HG02852 (cell line): ENCODE measurements at regions not wholly inside any gene's neighbourhood (a gene's known extent, or its start where the extent isn't known, plus 50 kb on each side); places are given as distances from the start of the nearest gene placed in this dataset.

Experiments
- ATAC-seq: cut with Tn5 transposase; IDR thresholded peaks from one replicate; pipeline ENCODE4 v1.9.1; 2021; ENCODE audit warnings: mild to moderate bottlenecking, moderate library complexity; ENCODE audit not compliant: unreplicated experiment

DNA sequence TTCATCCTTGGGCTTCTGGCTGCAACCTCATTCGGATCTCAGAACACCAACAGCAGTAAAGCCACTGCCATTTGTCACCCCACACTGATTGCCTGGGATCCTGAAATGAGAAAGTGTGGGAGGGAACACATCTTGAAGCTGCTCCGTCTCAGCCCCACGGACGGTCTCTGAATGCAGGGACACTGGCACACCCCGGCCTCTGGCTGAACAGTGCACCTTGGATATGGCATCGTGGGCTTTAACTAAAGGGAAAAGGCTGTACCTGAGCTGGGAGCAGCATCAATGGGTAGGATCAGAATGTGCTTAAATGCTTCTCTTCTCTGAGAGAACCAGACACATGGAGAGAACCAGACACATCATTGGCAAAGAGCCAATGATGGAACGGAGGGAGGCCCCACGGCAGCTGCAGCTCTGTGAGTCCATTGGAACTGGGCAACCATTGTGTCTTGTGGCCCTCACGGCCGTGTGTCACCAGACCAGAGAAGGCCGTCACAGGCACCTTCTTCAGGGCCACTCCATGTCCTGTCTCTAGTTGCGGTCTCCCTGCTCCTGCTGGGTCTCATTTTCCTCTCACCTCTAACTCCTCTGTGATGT, 193.4 kb upstream of the MYT1L start:
- no peak for ATAC-seq

DNA sequence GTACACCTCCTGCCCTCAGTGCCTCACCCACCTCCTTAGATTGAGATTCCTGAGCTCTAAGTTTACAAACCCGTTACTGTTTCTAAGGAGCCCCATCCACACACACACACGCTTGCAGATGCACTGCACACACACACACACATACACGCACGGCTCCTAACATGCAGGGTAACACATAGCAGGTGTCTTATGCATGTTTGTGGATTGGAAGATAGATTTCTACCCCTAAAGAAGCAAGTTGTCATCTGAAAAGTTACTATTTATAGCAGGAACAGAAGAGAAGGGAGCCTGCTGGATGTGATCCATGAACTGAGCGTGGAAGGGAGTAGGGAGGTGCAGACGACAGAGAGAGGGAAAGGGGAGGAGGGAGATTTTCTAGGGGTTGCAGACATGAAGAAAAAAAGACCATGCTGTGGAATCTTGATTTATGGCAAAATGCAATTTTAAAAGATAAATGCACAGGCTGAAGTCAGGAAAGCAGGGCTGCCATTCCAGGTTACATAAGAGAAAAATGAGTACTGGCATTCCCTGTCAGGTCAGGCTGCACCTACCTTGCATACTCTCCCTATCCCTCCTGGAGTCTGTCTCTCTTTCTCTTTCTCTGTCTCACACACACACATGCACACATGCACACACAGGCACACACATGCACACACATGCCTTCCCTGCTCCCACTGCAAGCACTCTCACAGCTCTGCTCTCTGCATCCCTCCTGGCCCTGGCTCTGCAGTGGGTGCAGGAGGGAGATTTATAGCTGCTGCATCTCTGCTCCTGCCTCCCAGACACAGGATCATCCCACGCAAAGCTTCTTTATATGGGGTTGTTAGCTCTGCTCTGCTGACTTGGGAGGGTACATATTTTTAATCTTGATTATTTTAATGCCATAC, 192.6 kb upstream of the MYT1L start:
- no peak for ATAC-seq

DNA sequence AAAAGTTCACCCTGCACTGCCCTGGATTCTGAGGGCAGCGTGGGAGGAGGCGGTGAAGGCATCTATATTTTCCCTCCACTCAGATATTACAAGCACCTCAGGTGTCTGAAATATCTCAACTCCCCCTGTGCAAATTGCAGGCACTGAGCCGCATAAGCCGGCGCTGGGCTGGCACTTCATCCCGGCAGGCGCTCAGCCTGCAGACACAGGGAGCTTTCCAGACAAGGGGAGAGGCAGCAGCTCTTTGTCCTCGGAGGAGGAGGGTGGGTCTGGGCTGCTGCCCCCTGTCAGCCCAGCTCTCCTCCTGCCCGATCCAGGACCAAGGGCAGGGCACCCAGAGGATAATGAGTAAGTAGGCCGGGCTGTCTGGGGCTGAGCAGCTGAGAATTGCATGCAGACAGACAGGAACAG, 189.3 kb upstream of the MYT1L start:
- no peak for ATAC-seq

DNA sequence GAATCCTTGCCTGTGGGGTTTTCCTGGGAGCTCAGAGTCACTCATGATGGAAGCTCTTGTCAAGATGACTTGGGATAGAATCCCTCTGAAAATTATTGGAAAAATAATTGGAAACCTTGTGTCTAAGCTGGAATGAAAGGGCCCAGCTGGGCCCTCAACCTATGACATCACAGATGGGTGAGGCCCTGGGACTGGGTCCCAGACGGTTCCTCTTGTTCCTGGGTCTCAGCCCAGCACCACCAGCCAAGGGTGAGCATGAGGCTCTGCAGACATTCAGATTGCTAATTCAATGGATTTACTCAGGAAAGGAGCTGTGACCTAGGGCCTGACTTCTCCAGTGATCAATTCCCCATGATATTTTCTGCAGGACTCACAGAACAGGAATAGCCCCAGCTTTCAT, 188.3 kb upstream of the MYT1L start:
- ATAC-seq = no peak

DNA sequence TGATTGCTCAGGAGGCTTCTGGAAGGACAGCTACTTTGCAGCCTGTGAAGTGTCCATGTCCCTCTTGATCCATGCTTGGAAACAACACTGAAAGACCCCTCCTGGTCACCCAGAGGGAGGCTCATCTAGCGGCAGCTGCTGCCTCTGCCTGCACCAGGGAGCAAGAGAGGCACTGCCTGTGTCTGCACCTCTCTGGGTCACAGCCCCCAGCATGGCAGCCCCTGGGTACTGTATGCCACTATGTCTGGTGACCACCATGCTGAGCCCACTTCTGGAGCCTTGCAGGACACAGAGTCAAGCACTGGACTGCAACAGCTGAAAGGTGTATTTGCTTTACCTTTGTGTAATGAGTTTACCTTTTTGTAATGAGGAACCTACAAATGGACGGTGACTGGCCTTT, 186.3 kb upstream of the MYT1L start:
- ATAC-seq = no peak

DNA sequence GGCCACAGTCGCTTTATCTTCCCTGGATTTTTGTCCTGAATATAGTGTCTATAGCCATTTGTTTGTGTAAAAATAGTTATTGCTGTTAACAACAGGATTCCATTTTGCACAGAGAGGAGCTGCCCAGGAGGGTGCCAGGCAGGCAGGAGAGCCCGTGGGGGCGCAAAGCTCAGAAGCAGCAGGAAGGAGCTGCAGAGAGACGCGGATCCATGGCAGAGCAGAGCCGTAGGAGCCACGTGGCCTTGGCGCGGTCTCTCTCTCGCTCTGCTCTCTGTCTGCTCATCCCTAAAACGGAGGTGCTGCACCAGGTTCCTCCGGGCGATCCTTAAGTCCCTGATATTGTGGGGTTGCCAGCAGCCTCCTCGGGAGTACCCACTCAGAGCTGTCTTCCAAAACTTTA, 185.3 kb upstream of the MYT1L start:
- ATAC-seq = no peak

DNA sequence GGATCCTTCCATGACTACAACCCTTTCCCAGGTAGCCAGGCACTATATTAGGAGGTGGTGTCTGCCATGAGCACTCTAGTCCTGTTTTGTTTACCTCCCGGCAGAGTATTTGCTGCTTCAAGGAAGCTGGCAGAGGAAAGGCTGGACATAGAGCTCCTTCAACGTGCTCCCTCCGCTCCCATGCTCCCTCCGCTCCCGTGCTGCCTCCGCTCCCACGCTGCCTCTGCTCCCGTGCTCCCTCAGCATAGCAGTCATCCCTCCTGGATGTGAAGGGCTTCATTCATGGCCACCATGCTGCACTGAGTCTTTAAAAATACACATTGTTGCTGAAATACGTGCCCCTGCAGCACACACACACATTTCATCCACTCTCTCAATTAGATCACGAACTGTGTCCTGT, 181.9 kb upstream of the MYT1L start:
- ATAC-seq = no peak

- ATAC-seq = no peak
These were observed 176.4 kb upstream of the MYT1L start for GRCh38 chr2:2507417-2507997.

DNA sequence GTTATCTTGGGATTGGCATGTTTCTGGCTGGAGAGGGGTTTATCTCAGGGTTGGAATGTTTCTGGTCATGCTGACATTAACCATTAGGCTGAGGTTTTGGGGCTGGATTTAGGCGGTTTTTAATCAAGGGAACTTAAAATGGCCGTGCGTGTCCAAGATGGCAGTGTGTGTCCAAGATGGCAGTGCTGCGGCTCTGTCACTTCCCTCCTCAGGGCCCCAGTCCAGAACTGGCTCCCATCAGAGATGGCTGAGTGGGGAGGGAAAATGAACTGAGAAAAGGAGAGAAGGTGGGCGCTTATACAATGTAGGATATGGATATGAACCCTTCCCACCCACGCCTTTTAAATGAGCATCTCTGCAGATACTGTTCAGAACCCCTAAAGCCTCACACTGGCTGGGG, 175.5 kb upstream of the MYT1L start:
- no peak for ATAC-seq

DNA sequence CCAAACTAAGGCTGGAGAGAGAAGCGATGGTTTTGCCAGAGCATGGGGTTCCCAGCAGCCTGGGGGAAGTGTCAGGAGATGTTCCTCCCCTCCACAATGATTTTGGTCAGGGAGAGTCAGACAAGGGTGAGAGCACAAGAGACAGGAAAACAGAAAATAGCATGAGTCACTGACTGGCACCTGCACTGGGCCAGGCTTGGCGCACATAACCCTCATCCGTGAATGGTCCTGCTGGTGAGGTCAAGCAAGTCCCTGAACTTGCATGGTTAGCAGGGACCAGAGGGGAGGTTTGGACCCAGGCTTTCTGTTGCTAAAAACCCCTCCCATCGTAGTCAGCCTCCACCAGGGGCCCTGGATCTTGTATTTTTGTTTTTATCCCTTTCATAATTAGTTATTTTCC, 174.5 kb upstream of the MYT1L start:
- ATAC-seq = no peak

DNA sequence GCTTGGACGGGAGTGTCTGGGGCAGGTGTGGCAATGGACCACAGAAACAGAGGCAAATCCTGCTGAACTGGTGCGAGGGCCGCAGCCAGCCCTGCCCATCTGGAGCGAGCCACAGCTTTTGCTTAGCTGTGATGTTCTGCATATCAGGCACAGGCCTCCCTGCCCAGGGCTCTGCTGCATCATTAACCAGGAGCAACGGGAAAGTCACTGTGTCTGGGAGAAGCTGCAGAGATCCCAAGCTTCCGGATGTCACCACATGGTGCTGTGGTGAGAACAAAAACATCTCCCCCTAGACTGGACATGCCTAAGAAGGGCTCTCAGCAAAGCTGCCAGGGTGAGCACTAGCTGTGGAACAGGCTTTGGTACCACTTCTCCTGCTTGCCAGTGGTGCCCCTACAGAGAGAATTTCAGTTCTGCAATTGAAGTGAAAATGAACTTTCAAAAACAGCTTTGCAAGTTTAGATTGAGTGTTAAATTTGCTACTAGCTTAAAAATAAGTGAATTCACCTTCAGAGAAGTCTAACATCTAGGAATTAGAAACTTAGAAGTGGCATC, 172.9 kb upstream of the MYT1L start:
- no peak for ATAC-seq

DNA sequence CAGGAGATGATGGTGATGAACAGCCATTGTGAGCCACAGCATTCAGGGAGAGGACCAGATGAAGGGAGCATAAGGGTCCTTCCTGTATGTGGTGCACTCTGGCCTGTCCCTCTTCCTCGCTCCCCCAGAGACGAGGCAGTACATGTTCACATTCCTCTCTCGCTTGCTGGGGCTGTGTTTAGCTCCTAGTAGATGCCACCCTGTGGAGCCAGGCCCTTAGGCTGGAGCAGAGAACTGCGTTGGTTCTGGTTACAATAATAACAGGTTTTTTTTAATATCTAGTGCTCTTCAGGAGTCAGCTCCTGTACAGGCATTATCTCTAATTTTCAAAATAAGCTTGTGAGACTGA, 171.1 kb upstream of the MYT1L start:
- ATAC-seq = no peak

DNA sequence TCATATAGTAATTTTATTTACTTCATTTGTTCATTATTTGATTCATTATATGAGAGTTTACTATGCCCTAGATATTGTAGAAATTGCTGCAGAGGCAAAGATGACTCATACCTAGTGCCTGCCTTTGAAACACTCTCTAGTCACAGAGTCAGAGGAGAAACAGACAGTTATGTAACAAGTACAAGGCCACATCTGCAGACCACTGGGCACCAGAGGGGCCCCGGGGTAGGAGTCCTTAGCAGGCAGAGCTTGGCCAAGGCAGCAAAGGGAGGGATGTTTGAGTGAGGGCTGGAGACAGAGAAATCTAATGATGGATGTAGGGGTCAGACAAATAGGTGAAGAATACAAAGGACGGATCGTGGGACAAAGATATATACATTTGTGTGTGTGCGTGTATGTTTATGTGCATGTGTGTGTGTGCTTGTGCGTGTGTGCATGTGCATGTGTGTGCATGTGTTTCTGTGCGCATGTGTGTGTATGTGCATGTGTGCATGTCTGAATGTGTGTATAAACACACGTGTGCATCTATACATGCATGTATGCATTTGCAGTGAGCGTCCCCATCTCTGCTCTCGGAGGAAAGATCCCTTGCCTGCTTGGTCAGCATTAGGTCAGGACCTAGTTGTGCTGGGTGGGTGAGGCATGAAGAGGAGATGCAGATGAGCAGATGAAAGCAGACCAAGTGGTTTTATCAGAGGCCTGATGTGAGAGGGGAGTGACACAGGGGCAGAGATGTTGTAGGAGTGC, 170.6 kb upstream of the MYT1L start:
- no peak for ATAC-seq

- ATAC-seq = no peak
These were observed 164.5 kb upstream of the MYT1L start for GRCh38 chr2:2495606-2496005.

DNA sequence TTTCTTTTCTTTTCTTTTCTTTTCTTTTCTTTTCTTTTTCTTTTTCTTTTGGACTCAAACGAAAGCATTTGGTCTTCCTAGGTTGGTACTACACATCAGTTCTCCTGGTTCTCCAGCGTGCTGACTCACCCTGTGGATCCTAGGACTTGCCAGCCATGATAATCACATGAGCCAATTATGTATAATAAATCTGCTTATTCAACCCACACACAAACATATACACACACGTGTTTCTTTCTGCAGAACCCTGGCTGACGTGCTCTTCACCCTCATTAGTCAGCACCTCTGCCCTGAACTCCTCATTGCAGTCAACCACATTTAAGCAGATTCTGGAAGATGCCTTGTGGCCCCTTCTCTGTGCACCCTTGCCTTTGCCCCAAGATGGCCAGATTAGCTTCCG, 162.4 kb upstream of the MYT1L start:
- no peak for ATAC-seq

DNA sequence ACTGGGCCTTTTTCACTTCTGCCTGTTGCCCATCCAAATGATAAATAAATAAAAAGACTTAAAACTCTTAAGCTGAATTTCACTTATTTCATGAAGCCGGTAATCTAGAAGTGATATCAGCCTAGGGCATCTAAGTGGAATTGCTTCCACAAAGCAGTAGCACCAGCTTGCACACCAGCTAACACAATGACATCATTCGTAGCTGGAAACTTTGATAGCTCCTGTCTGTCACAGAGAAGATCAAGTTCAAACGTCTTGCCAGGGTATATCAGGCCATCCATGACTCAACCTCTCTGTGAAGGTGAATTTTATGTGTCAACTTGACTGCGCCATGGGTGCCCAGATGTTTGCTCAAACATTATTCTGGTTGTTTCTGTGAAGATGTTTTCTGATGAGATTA, 161.7 kb upstream of the MYT1L start:
- ATAC-seq = no peak

DNA sequence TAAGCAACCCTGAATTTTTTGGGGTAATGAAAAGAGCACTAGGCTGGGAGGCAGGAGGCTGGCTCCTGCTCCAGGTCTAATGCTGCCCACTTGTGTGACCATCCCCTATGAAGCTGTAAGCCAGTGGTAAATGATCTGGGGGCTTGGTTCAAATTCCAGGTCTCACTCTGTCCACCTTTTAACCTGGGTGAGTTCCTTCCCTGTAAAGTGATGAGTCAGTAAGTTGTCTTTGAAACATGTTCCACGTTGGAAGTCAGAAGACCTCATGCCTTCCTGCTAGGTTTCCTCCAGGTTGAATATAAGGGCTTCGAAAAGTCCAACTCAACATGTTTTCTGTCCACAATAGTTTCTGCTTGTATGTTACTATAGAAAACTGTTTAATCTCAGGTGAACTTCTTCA, 160.9 kb upstream of the MYT1L start:
- no peak for ATAC-seq

GRCh38 chr2:2484301-2484700, 153.2 kb upstream of the MYT1L start:
- ATAC-seq = no peak

- no peak for ATAC-seq
These were observed 151.8 kb upstream of the MYT1L start for GRCh38 chr2:2482851-2483250.

DNA sequence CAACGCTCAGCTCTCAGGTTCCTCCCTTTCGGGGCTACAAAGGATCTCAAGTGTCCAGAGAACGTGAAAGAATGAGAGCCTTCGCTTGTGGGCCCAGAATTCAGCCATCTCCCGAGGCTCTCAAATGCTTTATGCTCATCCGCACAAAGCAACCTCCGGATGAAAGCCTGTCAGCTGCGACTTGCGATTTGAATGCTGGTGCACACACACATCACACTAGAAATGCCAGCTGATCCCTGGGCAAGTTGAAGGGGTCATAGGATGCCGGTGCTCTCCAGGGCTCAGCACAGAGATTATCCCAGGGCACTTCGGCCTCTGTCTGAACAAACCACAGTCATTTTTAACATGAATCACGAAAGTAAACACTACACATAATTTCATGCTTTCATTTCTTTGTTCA, 141.8 kb upstream of the MYT1L start:
- no peak for ATAC-seq

GRCh38 chr2:2472044-2472443, 141.0 kb upstream of the MYT1L start:
- ATAC-seq = no peak
